ENCODE measurements at regions not wholly inside any gene's neighbourhood (a gene's known extent, or its start where the extent isn't known, plus 50 kb on each side); places are given as distances from the start of the nearest gene placed in this dataset.

DNA sequence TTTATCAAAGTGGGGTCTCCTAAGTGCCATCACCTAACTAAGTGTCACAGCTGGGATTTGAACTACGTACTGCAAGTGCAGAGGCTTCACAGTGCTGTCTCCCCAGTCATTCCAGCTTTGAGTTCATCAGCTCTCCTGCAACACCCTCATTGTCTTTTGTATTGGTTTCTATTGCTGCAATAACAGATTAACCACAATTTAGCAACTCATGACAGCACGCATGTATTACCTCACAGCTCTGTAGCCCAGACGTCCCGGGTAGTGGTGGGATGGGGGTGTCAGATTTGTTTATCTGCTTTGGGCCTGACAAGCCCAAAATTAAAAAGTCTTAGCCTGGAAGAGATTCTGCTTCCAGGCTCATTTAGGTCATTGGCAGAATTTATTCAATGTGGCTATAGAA is 220.5 kb upstream of the LRRN1 start:
- POLR2A ChIA-PET (ENCODE audit: unreplicated experiment): no interaction called here
- no peaks in the 10 kb centered on the region for H3K9me2 ChIP-seq (ENCODE audit: insufficient read depth)
- H3F3A ChIP-seq (ENCODE audit: insufficient read depth, low read depth): no peaks in the 10 kb centered on the region
- no peaks in the 10 kb centered on the region for H3K27me3 ChIP-seq (ENCODE audit: insufficient read depth, low read depth)
- H3K4me3 ChIP-seq: no peak overlapping the region
- no peaks in the 10 kb centered on the region for H4K20me1 ChIP-seq (ENCODE audit: insufficient read depth)
- DNase-seq: no peak
- CTCF ChIA-PET: no interaction called here
- no peak overlapping the region for H3K27ac ChIP-seq
- no peaks in the 10 kb centered on the region for H3K79me2 ChIP-seq (ENCODE audit: low read depth)
- H3K4me2 ChIP-seq: no peak overlapping the region
- H3K4me1 ChIP-seq (replicated peaks; ENCODE audit: insufficient read depth): no peaks in the 10 kb centered on the region
- no peaks in the 10 kb centered on the region for H3K36me3 ChIP-seq (ENCODE audit: low read depth)
- BruUV-seq (replicated peaks): no TSS peak
- TF ChIP-seq, protein P1, sequence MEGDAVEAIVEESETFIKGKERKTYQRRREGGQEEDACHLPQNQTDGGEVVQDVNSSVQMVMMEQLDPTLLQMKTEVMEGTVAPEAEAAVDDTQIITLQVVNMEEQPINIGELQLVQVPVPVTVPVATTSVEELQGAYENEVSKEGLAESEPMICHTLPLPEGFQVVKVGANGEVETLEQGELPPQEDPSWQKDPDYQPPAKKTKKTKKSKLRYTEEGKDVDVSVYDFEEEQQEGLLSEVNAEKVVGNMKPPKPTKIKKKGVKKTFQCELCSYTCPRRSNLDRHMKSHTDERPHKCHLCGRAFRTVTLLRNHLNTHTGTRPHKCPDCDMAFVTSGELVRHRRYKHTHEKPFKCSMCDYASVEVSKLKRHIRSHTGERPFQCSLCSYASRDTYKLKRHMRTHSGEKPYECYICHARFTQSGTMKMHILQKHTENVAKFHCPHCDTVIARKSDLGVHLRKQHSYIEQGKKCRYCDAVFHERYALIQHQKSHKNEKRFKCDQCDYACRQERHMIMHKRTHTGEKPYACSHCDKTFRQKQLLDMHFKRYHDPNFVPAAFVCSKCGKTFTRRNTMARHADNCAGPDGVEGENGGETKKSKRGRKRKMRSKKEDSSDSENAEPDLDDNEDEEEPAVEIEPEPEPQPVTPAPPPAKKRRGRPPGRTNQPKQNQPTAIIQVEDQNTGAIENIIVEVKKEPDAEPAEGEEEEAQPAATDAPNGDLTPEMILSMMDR (conservative IDR thresholded peaks at IDR 0.05): no peak
- TF ChIP-seq EZH2 (IDR thresholded peaks at IDR 0.05; ENCODE audit: low read depth): no peak
- H3K9me3 ChIP-seq (ENCODE audit: insufficient read depth, low read depth): no peaks in the 10 kb centered on the region
- intact Hi-C loops (cut with micrococcal nuclease; ENCODE audit: unreplicated experiment): no loop called here
- H2AFZ ChIP-seq: no peak overlapping the region

DNA sequence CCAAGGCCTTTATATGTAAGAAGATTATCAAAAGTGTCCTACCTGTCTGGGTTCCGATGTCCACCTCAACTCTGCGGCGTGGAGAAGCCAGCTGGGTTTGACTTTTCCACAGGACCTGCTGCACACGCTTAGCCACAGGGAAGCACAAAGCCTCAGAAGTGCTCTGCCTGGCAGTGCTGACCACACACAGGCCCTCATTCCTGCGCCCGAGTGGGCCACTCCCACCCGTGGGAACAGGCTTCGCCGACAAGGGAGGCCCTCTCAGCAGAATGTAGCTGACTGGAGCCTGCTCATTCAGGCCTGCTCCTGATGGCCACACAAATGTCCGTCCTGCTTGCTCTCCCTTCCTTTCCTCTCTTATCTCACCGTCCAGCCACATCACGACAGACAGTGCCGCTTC is 221.4 kb upstream of the LRRN1 start:
- H3K4me1 ChIP-seq (replicated peaks; ENCODE audit: insufficient read depth): no peaks in the 10 kb centered on the region
- TF ChIP-seq EZH2 (IDR thresholded peaks at IDR 0.05; ENCODE audit: low read depth): no peak
- TF ChIP-seq, protein P1 (conservative IDR thresholded peaks at IDR 0.05): no peak
- H3K79me2 ChIP-seq (ENCODE audit: low read depth): no peaks in the 10 kb centered on the region
- no peaks in the 10 kb centered on the region for H3K27me3 ChIP-seq (ENCODE audit: insufficient read depth, low read depth)
- ChIA-PET CTCF (no interaction called here), POLR2A (ENCODE audit: unreplicated experiment) (no interaction called here)
- BruUV-seq (replicated peaks): no TSS peak
- no peak overlapping the region for H3K4me2 ChIP-seq
- no peak overlapping the region for H3K27ac ChIP-seq
- no peaks in the 10 kb centered on the region for H3K36me3 ChIP-seq (ENCODE audit: low read depth)
- H3K9me2 ChIP-seq (ENCODE audit: insufficient read depth): no peaks in the 10 kb centered on the region
- intact Hi-C loops (cut with micrococcal nuclease; ENCODE audit: unreplicated experiment): no loop called here
- no peak overlapping the region for H3K4me3 ChIP-seq
- no peaks in the 10 kb centered on the region for H4K20me1 ChIP-seq (ENCODE audit: insufficient read depth)
- DNase-seq: no peak
- no peaks in the 10 kb centered on the region for H3K9me3 ChIP-seq (ENCODE audit: insufficient read depth, low read depth)
- no peak overlapping the region for H2AFZ ChIP-seq
- no peaks in the 10 kb centered on the region for H3F3A ChIP-seq (ENCODE audit: insufficient read depth, low read depth)

DNA sequence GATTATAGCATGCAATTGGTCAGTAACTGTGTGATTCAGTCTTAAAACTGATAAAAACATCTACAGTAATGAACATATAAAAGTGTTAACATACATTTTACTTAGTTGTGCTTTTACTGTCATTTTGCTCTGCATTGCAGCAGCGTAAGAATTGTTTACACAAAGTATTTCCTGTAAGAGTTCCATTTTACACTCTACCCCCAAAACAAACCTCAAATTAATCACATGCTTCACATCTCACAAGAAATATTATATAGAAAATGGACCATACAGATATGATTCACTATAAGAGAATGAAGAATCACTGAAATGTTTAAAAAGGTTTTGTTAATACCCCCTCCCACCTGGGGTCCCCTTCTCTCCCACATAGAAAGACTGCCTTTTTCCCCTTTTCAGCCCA is 225.9 kb upstream of the LRRN1 start:
- Histone ChIP-seq H3K9me3 (ENCODE audit: insufficient read depth, low read depth) (no peaks in the 10 kb centered on the region), H3K27me3 (ENCODE audit: insufficient read depth, low read depth) (no peaks in the 10 kb centered on the region), H2AFZ (no peak overlapping the region), H3K79me2 (ENCODE audit: low read depth) (no peaks in the 10 kb centered on the region), H3K4me2 (no peak overlapping the region), H3F3A (ENCODE audit: insufficient read depth, low read depth) (no peaks in the 10 kb centered on the region), H4K20me1 (ENCODE audit: insufficient read depth) (no peaks in the 10 kb centered on the region), H3K4me3 (no peak overlapping the region), H3K27ac (no peak overlapping the region), H3K36me3 (ENCODE audit: low read depth) (no peaks in the 10 kb centered on the region), H3K4me1 (replicated peaks; ENCODE audit: insufficient read depth) (no peaks in the 10 kb centered on the region), H3K9me2 (ENCODE audit: insufficient read depth) (no peaks in the 10 kb centered on the region)
- ChIA-PET CTCF (no interaction called here), POLR2A (ENCODE audit: unreplicated experiment) (no interaction called here)
- BruUV-seq (replicated peaks): no TSS peak
- intact Hi-C loops (cut with micrococcal nuclease; ENCODE audit: unreplicated experiment): no loop called here
- no peak for DNase-seq
- no peak for TF ChIP-seq EZH2 (IDR thresholded peaks at IDR 0.05; ENCODE audit: low read depth)
- TF ChIP-seq, protein P1 (conservative IDR thresholded peaks at IDR 0.05): no peak

Data from PC-9 (cell line).